OCI-LY3 (cell line): ENCODE measurements at regions not wholly inside any gene's neighbourhood (a gene's known extent, or its start where the extent isn't known, plus 50 kb on each side); places are given as distances from the start of the nearest gene placed in this dataset.

ENCODE experiments used
- CTCF ChIP-seq: fragments of 200-600, 300-600 bp; sonication (generic); IDR thresholded peaks from 2 replicates; pipeline ENCODE4 v1.5.1; 2014; ENCODE audit warnings: antibody characterized with exemption, low read length, low read depth
- EZH2phosphoT487 ChIP-seq: fragments of 200-600 bp; shearing (Covaris generic); IDR thresholded peaks from 2 replicates; pipeline ENCODE4 v1.6.1; 2018; ENCODE audit warnings: antibody characterized with exemption, mixed run types, low read depth

GRCh38 chr10:84765086-84765485, 436.7 kb downstream of the CCSER2 start:
- TF ChIP-seq EZH2phosphoT487 = no peak
- TF ChIP-seq CTCF = no peak
